NCI-H345 treated with DMSO at 0.1 percent for 48 hours (cell line): ENCODE measurements at regions not wholly inside any gene's neighbourhood (a gene's known extent, or its start where the extent isn't known, plus 50 kb on each side); places are given as distances from the start of the nearest gene placed in this dataset.
"Not testable (repeated sequence)": the region's sequence is repeated elsewhere in the genome, so short reads cannot be mapped to it uniquely, and the experiment has no call there.

Experiments
- DNase-seq: peaks from one replicate; lab custom pipeline; 2025; ENCODE audit not compliant: unreplicated experiment; lab: John Stamatoyannopoulos, UW

DNA sequence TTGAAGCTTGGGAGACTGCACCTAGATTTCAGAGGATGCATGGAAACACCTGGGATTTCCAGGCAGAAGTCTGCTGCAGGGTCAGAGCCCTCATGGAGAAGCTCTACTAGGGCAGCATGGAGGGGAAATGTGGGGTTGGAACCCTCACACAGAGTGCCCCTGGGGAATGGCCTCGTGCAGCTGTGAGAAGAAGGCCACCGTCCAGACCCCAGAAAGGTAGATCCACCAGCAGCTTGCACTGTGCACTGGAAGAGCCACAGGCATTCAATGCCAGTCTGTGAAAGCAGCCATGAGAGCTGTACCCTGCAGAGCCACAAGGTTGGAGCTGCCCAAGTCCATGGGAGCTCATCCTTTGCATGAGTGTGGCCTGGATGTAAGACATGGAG, 285.3 kb upstream of the FAM174A start:
- no peak for DNase-seq

DNA sequence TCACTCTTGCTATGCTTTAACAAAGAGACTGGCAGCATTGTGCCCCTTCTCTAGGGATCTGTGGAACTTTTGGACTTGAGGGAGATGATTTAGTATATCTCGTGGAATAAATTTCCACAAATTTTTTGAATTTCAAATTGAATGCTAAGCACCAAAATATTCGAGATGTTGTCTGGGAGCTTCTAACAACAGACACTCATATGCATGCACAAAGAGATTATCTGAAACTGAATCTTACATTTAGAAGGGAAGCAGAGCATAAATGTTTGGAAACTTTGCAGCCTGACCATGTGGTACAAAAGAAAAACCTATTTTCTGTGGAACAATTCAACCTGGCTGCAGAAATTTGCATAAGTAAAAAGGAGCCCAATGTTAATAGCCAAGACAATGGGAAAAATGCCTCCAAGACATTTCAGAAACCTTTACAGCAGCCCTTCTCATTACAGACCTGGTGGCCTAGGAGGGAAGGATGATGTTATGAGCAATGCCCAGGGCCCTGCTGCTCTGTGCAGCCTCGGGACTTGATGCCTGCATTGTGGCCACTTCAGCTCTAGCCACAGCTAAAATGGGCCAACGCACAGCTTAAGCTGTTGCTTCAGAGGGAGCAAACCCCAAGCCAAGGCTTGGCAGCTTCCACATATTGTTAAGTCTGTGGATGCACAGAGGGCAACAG, 285.8 kb upstream of the FAM174A start:
- DNase-seq, result no peak

DNA sequence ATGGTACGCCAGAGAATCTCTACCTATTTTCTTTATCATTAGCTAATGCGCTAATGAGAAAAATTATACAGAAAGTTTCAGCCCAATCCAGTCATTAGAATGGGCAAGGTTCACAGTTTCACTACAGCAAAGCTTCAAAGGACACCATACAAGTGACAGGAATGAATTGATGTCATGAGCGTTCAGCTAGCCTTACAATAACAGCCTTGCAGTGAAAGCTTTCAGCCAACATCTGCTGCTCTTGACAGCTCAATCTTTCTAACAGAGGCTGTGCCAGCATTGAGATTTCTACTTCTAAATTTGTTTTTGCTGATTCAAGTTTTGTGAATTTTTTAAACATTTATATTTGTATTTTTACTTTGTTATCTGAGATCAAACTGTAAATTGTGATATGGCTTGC, 302.4 kb upstream of the FAM174A start:
- DNase-seq, result no peak

DNA sequence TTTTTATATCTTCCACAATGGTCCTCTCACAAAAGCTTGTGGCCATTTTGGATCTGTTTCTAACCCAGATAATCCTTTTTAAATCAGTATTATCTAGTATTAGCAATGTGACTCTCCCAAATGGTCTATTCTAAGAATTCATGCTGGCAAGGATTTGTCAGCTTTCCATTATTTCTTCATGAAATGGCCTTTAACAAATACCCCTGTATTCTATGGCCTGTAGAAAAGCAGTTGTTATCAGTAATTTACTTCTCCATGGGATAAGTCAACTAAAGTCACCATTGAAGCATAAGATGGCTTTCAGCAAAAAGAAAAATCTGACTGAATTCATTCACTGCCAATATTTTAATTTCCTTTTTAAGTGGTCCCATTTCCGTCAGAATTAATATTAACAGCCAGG, 346.4 kb upstream of the FAM174A start:
- DNase-seq, result no peak

DNA sequence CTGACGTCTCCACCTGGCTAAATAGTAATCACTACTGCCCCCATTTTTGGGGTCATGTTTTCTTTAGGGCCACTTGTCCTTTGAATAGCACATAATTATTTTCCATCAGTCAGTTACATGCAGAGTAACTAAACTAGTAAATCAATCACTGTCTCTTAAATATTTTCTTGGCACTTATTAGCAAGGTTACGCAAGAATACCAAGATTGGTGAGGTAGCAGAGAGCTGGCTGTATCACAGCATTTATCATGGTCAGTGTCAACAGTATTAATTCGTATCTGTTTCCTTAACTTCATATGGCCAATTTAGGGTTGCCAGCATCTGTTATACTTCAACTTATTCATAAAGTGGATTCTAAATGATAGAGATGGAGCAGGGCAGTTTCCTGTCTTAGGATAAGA, 346.8 kb upstream of the FAM174A start:
- DNase-seq, result no peak

DNA sequence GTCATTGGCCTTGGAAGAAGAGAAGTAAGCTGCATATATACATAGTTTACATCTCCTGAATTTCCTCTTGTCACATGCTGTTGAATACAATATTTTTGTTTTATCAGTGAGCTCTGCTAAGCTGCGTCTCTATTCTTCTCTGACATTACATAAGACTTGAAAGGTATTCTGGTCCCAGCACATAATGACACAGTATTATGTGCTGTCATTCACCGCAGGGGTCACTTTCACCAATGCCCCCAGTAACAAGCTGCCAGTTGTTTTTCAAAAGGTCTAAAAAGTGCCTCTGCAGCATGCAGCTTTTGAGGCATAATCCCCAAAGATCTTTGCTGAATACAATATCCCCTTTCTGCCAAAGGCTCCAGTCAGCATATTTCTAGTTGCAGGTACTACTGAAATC, 349.0 kb upstream of the FAM174A start:
- no peak for DNase-seq

DNA sequence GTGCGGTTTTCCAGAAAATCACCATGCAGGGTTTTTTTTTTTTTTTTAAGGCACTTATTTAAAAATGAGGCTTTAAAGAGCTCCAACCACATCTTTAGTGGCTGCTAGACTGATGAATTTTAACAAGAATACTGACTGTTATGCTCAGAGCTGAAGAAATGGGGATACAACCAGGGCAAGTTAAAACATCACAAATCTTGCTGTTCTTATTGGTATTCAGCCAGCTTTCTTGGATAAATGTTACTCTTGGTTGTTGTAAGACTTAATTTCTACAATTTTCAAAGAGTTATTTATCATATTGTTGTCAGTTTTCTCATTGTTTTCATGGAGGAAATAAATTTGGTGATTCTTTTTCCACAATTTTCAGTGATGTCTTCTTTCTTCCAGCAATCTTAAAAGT, 352.8 kb upstream of the FAM174A start:
- DNase-seq, result no peak

DNA sequence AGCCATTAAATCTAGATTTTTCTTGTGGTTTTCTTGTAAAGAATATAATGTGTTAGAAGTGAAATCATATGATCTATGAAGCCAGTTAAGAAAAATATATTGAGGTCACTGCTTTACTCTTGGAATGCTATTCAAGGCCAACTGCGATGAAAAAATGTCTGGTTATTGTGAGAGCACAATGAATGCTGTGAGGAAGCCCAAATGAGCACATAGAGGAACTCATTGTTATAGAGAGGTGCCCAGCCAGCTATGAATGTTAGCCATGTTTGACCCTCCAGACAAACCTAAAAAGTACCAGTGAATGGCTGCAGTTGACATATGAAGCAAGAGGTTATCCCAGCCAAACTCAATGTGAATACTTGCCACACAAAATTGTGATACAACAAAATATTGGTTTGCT, 359.8 kb upstream of the FAM174A start:
- DNase-seq, result no peak

DNA sequence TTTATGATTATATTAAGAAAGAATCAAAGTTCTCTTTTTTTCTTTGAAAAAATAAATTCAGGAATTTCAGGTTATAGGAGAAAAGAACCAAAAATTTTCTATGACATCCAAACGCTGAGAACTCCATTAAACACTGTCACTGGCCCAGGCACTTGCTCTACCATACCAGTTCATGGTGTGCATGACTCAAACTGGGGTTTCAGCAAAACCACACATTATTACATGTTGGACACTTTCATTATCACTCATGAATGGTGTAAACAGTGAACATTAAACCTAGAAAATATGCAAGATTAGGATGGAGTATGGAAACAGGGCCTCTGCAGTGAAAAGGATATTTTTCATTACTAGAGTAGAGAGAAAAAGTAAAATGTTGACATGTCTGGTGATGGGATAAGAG, 369.9 kb upstream of the FAM174A start:
- no peak for DNase-seq

DNA sequence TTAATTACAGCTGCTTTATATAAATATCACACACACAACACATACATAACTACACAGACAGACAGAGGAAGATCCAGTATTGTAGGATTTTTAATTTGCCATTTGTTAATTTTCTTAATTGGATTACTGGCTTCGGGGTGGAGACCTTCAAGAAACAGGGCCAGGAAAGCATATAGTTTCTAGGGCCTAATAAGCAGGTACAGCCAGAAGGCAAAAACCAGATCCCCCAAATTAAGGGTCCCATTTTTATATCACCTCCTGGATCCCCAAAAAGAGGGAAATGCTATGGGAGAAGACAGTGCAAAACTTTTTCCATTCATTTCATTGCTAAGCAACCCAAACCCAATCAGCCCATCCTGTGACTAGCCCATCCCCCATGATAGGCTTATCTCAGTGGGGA, 373.3 kb upstream of the FAM174A start:
- no peak for DNase-seq

DNA sequence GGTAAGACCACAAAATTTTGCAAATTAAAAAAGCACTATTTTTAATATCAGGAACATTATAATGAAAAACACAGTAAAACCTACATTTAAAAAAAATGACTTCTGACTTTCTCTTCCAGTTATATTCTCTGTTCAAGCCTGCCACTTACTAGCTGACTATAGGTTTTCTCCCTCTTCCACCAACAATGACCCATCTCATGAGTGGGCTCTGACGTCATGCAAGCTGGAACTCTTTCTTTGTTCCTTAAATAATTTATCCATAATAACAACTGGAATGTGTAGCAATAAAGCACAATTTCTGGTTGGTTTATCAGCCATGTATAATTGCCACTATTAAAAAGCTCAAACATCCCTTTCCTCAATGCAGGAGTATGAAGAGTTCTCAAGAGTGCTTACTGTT, 378.1 kb upstream of the FAM174A start:
- no peak for DNase-seq

DNA sequence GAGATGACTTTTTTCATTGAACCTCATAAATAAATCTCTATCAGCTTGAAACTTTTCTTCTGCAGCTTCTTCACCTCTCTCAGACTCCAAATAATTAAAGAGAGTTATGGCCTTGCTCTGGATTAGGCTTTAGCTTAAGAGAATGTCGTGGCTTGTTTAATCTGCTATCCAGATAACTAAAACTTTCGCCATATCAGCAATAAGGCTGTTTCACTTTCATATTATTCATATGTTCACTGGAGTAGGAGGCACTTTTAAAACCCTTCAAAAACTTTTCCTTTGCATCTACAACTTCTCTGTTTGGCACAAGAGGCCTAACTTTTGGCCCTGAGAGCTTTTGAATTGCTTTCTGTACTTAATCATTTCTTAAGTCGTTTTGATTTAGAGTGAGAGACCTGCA, 386.9 kb upstream of the FAM174A start:
- DNase-seq, result no peak

DNA sequence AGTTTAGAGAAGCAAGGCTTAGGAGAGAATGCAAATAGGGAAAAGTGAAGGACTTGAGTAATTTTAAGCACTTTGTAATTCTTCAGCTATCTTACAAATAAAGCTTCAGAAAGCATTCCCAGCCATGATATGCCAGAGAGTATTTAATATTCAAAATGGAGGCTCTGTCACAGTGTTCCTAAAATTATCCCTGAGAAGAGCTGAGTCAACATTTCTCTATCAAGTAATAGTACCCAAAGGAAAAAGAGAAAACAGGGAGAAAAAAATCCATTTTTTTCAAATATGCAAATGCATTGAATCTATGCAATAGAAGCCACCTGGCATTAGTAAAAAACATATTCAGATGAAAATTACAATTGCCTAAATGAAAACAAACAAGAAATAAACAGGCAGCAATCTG, 392.6 kb upstream of the FAM174A start:
- DNase-seq, result no peak

DNA sequence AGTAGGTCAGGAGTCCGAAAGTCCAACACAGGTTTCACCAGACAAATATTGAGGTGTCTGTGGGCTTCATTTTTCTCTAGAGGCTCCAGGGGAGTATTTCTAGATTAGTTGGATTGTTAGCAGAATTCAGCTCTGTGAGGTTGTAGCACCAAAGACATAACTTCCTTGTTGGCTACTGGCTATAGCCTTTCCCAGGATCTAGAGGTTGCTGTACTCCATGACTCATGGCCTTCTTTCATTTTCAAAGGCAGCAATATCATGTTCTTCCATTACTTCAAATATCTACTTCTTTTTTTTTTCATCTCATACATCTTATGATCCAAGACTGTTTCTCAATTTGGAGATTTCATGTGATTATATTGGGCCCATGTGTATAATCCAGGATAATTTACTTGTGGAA, 404.0 kb upstream of the FAM174A start:
- no peak for DNase-seq

DNA sequence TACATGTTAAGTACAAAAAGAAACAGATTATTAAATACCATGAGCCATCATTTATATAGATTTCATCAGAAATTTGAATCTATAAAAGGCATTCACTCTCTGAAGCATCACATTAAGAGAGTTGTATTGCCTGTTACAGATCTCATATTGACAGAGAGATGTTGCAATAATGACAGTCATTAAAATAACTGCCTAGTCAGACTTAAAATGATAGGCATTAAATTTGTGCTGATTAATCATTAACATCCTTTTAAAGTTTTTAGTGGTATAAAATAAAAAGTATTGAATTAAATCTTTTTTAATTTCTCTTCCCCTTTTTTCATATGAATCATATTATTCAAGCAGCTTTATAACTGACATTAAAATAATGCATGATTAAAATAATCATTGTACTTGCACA, 404.9 kb upstream of the FAM174A start:
- no peak for DNase-seq

DNA sequence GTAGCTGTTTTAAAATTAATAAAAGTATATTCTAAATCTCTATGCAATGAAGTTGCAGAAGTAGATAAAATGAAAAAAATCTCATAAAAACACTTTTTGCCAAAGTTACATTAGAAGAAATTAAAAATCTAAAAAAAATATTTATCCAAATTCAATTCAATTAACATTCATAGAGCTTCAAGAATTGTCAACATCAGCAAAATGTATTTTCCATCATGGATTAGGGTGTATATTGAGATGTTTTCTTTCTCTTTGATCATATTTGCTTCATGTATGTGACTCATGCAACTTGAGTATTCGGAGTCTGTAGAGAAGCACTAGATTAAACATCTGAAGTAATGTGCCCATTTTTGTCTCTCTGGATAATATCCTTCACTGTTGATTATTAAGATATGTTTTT, 415.3 kb upstream of the FAM174A start:
- DNase-seq, result no peak

DNA sequence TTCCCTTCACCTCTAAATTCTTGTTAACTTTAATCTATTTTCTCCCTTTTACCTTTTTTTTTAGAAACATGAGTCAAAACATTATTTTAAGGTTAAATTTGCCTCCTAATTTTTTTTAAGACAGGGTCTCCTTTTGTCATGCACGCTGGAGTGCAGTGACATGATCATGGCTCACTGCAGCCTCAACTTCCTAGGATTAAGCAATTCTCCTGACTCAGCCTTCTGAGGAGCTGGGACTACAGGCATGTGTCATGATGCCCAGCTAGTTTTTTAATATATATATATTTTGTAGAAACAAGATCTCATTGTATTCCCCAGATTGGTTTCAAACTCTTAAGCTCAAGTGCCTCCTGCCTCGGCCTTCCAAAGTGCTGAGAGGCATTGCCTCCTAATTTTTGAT, 424.7 kb upstream of the FAM174A start:
- no peak for DNase-seq

DNA sequence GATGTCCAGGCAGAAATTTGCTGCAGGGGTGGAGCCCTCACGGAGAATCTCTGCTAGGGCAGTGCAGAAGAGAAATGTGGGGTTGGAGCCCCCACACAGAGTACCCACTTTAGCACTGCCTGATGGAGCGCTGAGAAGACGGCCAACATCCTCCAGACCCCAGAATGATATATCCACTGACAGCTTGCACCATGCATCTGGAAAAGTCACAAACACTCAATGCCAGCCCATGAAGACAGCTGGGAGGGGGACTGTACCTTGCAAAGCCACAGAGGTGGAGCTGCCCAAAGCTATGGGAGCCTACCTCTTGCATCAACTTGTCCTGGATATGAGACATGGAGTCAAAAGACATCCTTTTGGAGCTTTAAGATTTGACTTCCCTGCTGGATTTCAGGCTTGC, 426.3 kb upstream of the FAM174A start:
- no peak for DNase-seq

DNA sequence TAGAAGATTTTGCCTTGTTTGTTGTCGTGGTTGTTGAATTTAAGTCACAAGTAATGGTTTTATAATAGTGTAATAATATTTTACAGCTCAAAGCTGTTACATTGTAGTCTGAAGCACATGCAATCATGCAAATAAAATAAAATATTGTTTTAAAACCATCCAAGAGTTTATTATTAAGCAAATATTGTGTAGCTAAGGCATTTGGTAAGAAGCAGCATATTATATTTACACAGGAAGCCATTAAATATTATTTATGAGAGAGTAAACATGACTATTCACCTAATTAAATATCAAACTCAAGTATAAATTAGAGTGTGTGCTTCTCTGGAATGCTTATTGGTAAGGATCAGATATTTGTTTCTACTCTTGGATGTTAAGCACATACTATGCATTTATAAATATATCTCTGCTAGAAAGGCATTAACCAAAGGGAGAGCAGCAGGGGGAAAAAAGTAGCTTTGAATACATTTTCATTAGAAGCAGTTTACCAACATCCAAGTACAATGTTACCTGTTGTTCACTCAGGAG, 431.5 kb upstream of the FAM174A start:
- DNase-seq, result not testable (repeated sequence)

DNA sequence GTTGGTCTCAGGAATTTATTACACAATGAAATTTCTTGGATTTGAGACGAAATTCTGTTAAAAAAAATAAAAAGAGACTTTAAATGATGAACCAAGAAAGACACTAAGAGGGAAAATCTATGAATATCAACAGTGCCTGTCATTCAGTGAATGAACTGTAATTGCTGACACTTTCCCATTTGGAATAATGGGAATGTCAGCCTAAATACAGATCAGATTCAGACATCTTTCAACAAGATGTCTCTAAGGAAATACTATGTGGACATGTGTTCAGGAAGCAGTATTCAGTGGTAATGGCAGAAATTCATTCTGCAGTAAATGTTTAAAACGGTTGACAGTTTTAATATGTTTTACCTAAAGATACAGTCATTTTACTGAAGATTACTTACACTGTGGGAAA, 433.7 kb upstream of the FAM174A start:
- not testable (repeated sequence) for DNase-seq

DNA sequence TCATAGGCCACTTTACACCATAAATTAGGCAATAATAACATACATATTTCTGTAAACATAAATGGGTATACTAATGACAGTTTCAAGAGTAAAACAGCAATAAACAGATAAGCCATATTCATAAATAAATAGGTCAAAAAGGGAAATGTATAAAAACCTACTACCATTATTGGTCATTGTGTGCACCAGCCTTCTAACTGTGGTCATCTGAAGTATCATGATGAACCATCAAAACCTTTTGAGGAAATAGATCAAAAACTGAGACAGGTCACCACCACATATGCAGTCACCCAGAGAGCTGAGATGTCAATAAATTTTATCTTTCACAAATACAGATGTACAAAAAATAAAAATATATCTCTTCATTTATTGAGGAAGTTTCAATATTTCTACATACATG, 438.8 kb upstream of the FAM174A start:
- not testable (repeated sequence) for DNase-seq

DNA sequence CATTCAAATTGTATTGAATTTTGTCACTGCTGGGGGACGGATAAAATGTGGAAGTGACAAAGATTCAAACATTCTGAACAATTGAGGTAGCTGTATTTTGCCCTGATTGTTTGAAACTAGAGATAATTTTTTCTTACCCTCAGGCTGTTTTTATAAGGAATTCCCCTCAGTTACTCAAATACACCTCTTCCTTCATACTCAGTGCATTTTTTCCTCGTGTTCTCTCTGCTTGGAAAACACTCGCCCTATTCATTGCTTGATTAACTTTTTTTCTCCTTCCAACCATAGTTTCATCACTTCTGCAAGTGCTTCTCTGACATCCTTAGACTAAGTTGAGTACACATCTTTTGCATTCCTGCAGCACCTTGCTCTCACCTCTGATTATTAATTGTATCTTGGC, 454.5 kb upstream of the FAM174A start:
- DNase-seq, result not testable (repeated sequence)

DNA sequence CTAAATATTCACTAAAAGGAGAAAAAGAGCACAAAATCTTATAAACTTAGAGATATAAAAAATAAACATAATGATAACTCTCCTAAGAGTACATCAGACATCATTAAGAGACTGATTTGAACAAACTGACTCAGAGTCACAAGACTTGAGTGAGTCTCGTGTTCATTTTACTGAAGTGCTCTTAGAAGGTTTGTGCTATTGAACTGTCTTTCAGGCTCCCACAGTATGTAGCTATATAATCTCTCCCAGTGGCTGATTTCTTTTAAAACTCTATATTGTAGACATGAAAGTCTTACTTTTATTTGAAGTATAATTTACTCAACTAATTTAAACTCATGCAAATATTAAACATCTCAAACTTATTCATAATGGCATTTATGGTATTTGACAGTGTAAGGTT, 456.0 kb upstream of the FAM174A start:
- not testable (repeated sequence) for DNase-seq
